Trophoblast cell (in vitro differentiated cells and primary cell): ENCODE measurements at regions not wholly inside any gene's neighbourhood (a gene's known extent, or its start where the extent isn't known, plus 50 kb on each side); places are given as distances from the start of the nearest gene placed in this dataset.

Experiments used
- DNase-seq, 2 donors: peaks; one replicate each; pipeline ENCODE4 v3.0.0-alpha.2; 2016
- H2AFZ ChIP-seq: 2 replicates; pipeline ENCODE4 v1.6.1; 2013; ENCODE audit warnings: low read length, moderate library complexity, mild to moderate bottlenecking; ENCODE audit not compliant: insufficient read depth, poor library complexity
- H2AK5ac ChIP-seq: 2 replicates; pipeline ENCODE4 v1.6.1; 2013; ENCODE audit warnings: mild to moderate bottlenecking, low read length
- H2BK120ac ChIP-seq: 2 replicates; pipeline ENCODE4 v1.6.1; 2013; ENCODE audit warnings: low read length, mild to moderate bottlenecking, moderate library complexity; ENCODE audit not compliant: insufficient read depth, poor library complexity
- H2BK12ac ChIP-seq: 2 replicates; pipeline ENCODE4 v1.6.1; 2013; ENCODE audit warnings: mild to moderate bottlenecking, low read length, moderate library complexity
- H2BK5ac ChIP-seq: 2 replicates; pipeline ENCODE4 v1.6.1; 2013; ENCODE audit warnings: low read length, low read depth, moderate library complexity, mild to moderate bottlenecking; ENCODE audit not compliant: poor library complexity
- H3K14ac ChIP-seq: 2 replicates; pipeline ENCODE4 v1.6.1; 2013; ENCODE audit warnings: mild to moderate bottlenecking, low read length
- H3K18ac ChIP-seq: 2 replicates; pipeline ENCODE4 v1.6.1; 2013; ENCODE audit warnings: mild to moderate bottlenecking, low read length
- H3K23ac ChIP-seq: 2 replicates; pipeline ENCODE4 v1.6.1; 2013; ENCODE audit warnings: low read length
- H3K27ac ChIP-seq: 2 replicates; pipeline ENCODE4 v1.5.1; 2013; ENCODE audit warnings: low read depth, mild to moderate bottlenecking, inconsistent platforms, low read length, moderate library complexity
- H3K27me3 ChIP-seq: 2 replicates; pipeline ENCODE4 v1.6.1; 2013; ENCODE audit warnings: inconsistent platforms, mild to moderate bottlenecking, low read length, moderate library complexity; ENCODE audit not compliant: insufficient read depth
- H3K36me3 ChIP-seq, 2 experiments: 1 replicate in 1 of 2; 2 replicates in 1 of 2; pipeline ENCODE4 v1.6.1; 2013; ENCODE audit warnings: low read length in 2 of 2, mild to moderate bottlenecking in 2 of 2, moderate library complexity in 1 of 2; ENCODE audit not compliant: insufficient read depth in 2 of 2, control insufficient read depth in 1 of 2
- H3K4ac ChIP-seq: 2 replicates; pipeline ENCODE4 v1.6.1; 2013; ENCODE audit warnings: low read depth, mild to moderate bottlenecking, low read length, moderate library complexity
- H3K4me1 ChIP-seq, 2 experiments: 1 replicate in 1 of 2; 2 replicates in 1 of 2; pipeline ENCODE4 v1.6.1; 2013; ENCODE audit warnings: low read length in 2 of 2, mild to moderate bottlenecking in 2 of 2, moderate library complexity in 1 of 2; ENCODE audit not compliant: insufficient read depth in 2 of 2, control insufficient read depth in 1 of 2
- H3K4me2 ChIP-seq: 2 replicates; pipeline ENCODE4 v1.6.1; 2013; ENCODE audit warnings: inconsistent platforms, mild to moderate bottlenecking, low read length, moderate library complexity
- H3K4me3 ChIP-seq: 2 replicates; pipeline ENCODE4 v1.5.1; 2013; ENCODE audit warnings: mild to moderate bottlenecking, low read depth, low read length, inconsistent platforms
- H3K79me1 ChIP-seq: one replicate; pipeline ENCODE4 v1.6.1; 2013; ENCODE audit warnings: low read length
- H3K79me2 ChIP-seq: 2 replicates; pipeline ENCODE4 v1.6.1; 2013; ENCODE audit warnings: low read length, mild to moderate bottlenecking; ENCODE audit not compliant: control insufficient read depth, insufficient read depth, poor library complexity
- H3K9ac ChIP-seq: 2 replicates; pipeline ENCODE4 v1.6.1; 2013; ENCODE audit warnings: mild to moderate bottlenecking, low read length
- H3K9me3 ChIP-seq: 2 replicates; pipeline ENCODE4 v1.6.1; 2013; ENCODE audit warnings: low read depth, mild to moderate bottlenecking, control low read depth, inconsistent platforms, low read length; ENCODE audit not compliant: insufficient read depth
- H4K12ac ChIP-seq: 2 replicates; pipeline ENCODE4 v1.6.1; 2013; ENCODE audit warnings: low read depth, mild to moderate bottlenecking, low read length, moderate library complexity
- H4K8ac ChIP-seq: 2 replicates; pipeline ENCODE4 v1.6.1; 2013; ENCODE audit warnings: low read depth, mild to moderate bottlenecking, low read length, moderate library complexity
- H4K91ac ChIP-seq: one replicate; pipeline ENCODE4 v1.6.1; 2013; ENCODE audit warnings: low read depth, mild to moderate bottlenecking, low read length, moderate library complexity
- WGBS: extraction: QIAGEN DNeasy Blood & Tissue Kit; methylation state at CpG from one replicate; pipeline ENCODE4 v1.1.7; 2013; ENCODE audit warnings: missing lambda C conversion rate; ENCODE audit not compliant: insufficient read length, insufficient coverage; ENCODE audit errors: extremely low coverage; 5-methylcytosine and 5-hydroxymethylcytosine counted together

DNA sequence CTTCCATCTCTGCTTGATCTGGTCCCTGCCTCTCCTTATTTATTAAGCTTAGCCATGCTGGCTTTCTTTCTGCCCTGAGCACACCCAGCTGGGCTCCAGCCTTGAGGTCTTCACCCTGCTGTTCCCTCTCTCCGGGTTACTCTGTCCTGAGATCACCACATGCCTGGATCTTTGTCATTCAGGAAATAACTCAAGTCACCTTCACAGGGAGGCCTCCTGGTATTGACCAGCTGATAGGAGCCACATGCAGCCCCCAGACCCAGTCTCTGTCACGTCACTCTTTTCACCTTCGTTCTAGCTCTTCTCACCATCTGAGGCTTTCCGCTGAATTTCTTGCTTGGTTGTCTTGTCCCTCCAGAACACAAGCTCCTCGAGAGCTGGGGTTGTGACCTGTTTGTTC is 114.4 kb downstream of the TSN start:
- H2AFZ ChIP-seq: no peak overlapping the region
- H3K36me3 ChIP-seq: no peaks in the 10 kb centered on the region
- H3K4ac ChIP-seq: no peak overlapping the region
- H3K4me2 ChIP-seq: no peak overlapping the region
- no CpG with 5 or more reads among the region's 5 CpGs for WGBS
- no peak overlapping the region for H3K23ac ChIP-seq
- no peak overlapping the region for H2BK12ac ChIP-seq
- H3K4me3 ChIP-seq: no peak overlapping the region
- no peaks in the 10 kb centered on the region for H3K27me3 ChIP-seq
- H4K8ac ChIP-seq: no peak overlapping the region
- H2AK5ac ChIP-seq: no peak overlapping the region
- no peak overlapping the region for H4K91ac ChIP-seq
- H3K9me3 ChIP-seq: peaks cover 1% of the 10 kb centered on the region
- no peaks in the 10 kb centered on the region for H3K4me1 ChIP-seq
- H2BK5ac ChIP-seq: no peak overlapping the region
- H3K9ac ChIP-seq: no peak overlapping the region
- no peak for DNase-seq
- no peaks in the 10 kb centered on the region for H3K79me2 ChIP-seq
- H4K12ac ChIP-seq: no peak overlapping the region
- no peak overlapping the region for H3K14ac ChIP-seq
- no peak overlapping the region for H3K18ac ChIP-seq
- no peak overlapping the region for H2BK120ac ChIP-seq
- H3K79me1 ChIP-seq: no peaks in the 10 kb centered on the region
- H3K27ac ChIP-seq: no peak overlapping the region

DNA sequence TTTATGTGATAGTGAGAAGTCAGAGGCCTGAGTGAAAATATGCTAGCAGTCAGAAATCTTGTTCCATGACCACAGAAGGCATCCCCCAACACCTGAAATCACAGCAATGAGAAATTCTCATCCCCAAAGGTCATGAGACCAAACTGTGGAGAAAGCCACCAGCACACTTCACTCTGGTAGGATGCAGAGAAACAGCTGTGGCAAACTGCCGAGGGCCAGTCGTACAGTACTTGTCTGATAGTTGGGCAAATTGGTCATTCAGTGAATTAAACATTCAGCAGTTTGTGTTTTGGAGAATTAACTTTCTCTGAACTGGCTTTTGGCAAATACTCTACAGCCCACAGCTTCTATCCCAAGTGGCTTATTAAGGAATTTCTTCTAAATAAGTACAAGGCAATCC is 117.2 kb downstream of the TSN start:
- no peak overlapping the region for H3K4me3 ChIP-seq
- no peak overlapping the region for H3K18ac ChIP-seq
- no peak overlapping the region for H3K4me2 ChIP-seq
- no peak overlapping the region for H3K9ac ChIP-seq
- no peak overlapping the region for H4K8ac ChIP-seq
- H2BK12ac ChIP-seq: no peak overlapping the region
- no peaks in the 10 kb centered on the region for H3K4me1 ChIP-seq
- WGBS: no CpG with 5 or more reads among the region's 2 CpGs
- no peak overlapping the region for H4K12ac ChIP-seq
- H2AFZ ChIP-seq: no peak overlapping the region
- no peak for DNase-seq
- H3K4ac ChIP-seq: no peak overlapping the region
- no peaks in the 10 kb centered on the region for H3K79me2 ChIP-seq
- H3K14ac ChIP-seq: no peak overlapping the region
- no peak overlapping the region for H4K91ac ChIP-seq
- no peak overlapping the region for H3K27ac ChIP-seq
- no peaks in the 10 kb centered on the region for H3K79me1 ChIP-seq
- H3K36me3 ChIP-seq: no peaks in the 10 kb centered on the region
- no peaks in the 10 kb centered on the region for H3K9me3 ChIP-seq
- H2BK120ac ChIP-seq: no peak overlapping the region
- H2BK5ac ChIP-seq: no peak overlapping the region
- no peak overlapping the region for H3K23ac ChIP-seq
- no peak overlapping the region for H2AK5ac ChIP-seq
- no peaks in the 10 kb centered on the region for H3K27me3 ChIP-seq

GRCh38 chr2:121873864-121874263 is 118.4 kb downstream of the TSN start:
- no peak for DNase-seq
- Histone ChIP-seq H2BK5ac (no peak overlapping the region), H3K36me3 (no peaks in the 10 kb centered on the region), H3K4me1 (no peaks in the 10 kb centered on the region), H4K8ac (no peak overlapping the region), H2AK5ac (no peak overlapping the region), H3K27ac (no peak overlapping the region), H3K18ac (no peak overlapping the region), H3K14ac (no peak overlapping the region), H4K91ac (no peak overlapping the region), H3K79me1 (no peaks in the 10 kb centered on the region), H2BK12ac (no peak overlapping the region), H3K4ac (no peak overlapping the region), H3K4me3 (no peak overlapping the region), H3K79me2 (no peaks in the 10 kb centered on the region), H3K23ac (no peak overlapping the region), H2BK120ac (no peak overlapping the region), H3K27me3 (no peaks in the 10 kb centered on the region), H3K4me2 (no peak overlapping the region), H4K12ac (no peak overlapping the region), H3K9ac (no peak overlapping the region), H3K9me3 (no peaks in the 10 kb centered on the region), H2AFZ (no peak overlapping the region)
- no CpG with 5 or more reads among the region's 7 CpGs for WGBS

DNA sequence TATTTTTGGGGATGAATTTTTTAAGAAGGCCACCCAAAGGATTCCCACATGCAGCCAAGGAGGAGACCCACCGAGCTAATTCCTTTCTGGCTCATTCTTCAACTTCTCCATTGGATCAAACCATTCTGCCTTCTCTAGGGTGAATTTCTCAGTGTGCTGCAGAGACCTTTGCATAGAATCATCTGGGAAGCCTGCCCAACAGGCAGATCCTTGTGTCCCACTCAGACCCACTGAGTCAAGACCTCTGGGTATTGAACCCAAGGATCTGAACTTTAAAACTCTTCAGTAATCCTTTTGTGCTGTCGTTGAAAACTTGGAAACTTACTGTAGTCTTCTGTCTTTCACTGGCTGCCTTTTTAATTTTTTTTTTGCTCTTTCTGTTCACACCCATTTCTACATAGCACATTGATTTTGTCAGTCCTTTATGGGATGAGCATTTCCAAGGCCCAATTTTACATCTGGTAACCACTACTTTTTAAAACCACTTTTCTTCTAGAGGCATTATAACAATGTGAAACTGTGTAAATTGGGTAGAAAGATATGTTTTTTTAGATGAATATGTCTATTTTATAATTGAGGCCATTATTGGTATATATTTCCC is 120.2 kb downstream of the TSN start:
- no peak overlapping the region for H2BK120ac ChIP-seq
- H3K4ac ChIP-seq: no peak overlapping the region
- no peaks in the 10 kb centered on the region for H3K9me3 ChIP-seq
- H2BK5ac ChIP-seq: no peak overlapping the region
- no peak overlapping the region for H2AFZ ChIP-seq
- H3K23ac ChIP-seq: no peak overlapping the region
- no peak overlapping the region for H3K18ac ChIP-seq
- H3K27me3 ChIP-seq: no peaks in the 10 kb centered on the region
- H3K14ac ChIP-seq: no peak overlapping the region
- H3K4me3 ChIP-seq: no peak overlapping the region
- H3K79me1 ChIP-seq: no peaks in the 10 kb centered on the region
- H4K8ac ChIP-seq: no peak overlapping the region
- no peak overlapping the region for H3K4me2 ChIP-seq
- no CpG with 5 or more reads among the region's 2 CpGs for WGBS
- H3K36me3 ChIP-seq: no peaks in the 10 kb centered on the region
- no peak overlapping the region for H4K12ac ChIP-seq
- H3K4me1 ChIP-seq: no peaks in the 10 kb centered on the region
- no peak for DNase-seq
- H3K27ac ChIP-seq: no peak overlapping the region
- H3K9ac ChIP-seq: no peak overlapping the region
- no peak overlapping the region for H4K91ac ChIP-seq
- H2BK12ac ChIP-seq: no peak overlapping the region
- no peaks in the 10 kb centered on the region for H3K79me2 ChIP-seq
- no peak overlapping the region for H2AK5ac ChIP-seq
